ENCODE measurements at regions not wholly inside any gene's neighbourhood (a gene's known extent, or its start where the extent isn't known, plus 50 kb on each side); places are given as distances from the start of the nearest gene placed in this dataset.

DNA sequence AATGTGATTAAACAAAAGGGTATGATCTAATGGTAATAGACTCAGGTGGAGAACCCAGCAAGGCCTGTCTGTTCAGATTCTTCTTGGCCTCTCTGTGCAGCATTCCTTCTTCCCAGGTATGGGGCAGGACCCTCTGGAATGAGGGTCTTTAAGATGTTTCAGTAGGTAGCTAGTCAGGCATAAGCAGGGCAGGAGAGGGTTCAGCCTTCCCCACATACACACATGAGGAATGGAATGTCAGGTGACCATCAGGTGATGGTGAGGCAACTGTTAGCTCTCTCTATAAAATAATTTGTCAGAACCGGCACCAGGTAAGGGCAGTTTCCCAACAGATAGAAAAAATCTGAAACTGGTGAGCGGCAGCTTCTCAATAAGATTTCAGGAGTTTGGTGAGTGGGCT lies 222.3 kb upstream of the PHYHIPL start:
- intact Hi-C loops (cut with DNase I), result loop anchor here (5.0 to 10.0 kb wide), 3 partner anchors 169 to 668 kb away; no protein-coding TSS in a partner anchor
- peaks cover 0 to 51% (median 29%) of the 10 kb centered on the region in 4 donors for H3K4me1 ChIP-seq
- WGBS, result 93% methylated on average over 2 of the region's 2 CpGs

DNA sequence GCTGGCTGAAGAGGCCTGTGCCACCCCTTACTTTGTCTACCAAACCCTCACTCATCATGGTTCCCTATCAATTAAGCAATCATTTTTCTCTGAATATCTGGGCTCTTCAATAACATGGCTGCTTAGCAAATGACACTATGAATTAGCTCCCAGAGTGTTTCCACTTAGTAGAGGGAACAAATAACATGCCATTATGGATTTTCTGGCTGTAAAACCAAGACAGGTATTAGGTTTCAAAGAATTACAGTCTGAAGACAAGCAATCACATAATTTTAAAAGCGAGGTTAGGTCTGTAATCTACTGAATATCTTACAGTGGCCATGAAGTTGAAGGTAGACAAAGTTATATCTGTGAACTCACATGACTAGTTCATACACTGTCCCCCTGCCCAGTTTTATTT lies 220.8 kb upstream of the PHYHIPL start:
- intact Hi-C loops (cut with DNase I), result loop anchor here (5.0 to 10.0 kb wide), 2 partner anchors 171 to 227 kb away; no protein-coding TSS in a partner anchor
- Histone ChIP-seq H3K27ac (replicated peaks in 1 of 4) (no peak overlapping the region), H3K9me3 (no peaks in the 10 kb centered on the region), H3K27me3 (no peaks in the 10 kb centered on the region), H3K36me3 (no peaks in the 10 kb centered on the region), H3K4me3 (no peak overlapping the region), H3K4me1 (peaks cover 0 to 55% (median 37%) of the 10 kb centered on the region in 4 donors)
- 100% methylated on average over 1 of the region's 1 CpG for WGBS
- no peak for DNase-seq (ENCODE audit: extremely low spot score)
- TF ChIP-seq POLR2AphosphoS5 (IDR thresholded peaks at IDR 0.05) (no peak), EP300 (IDR thresholded peaks at IDR 0.05) (no peak), POLR2A (IDR thresholded peaks at IDR 0.05; ENCODE audit: low read depth) (no peak)
- TF ChIP-seq, protein P1, sequence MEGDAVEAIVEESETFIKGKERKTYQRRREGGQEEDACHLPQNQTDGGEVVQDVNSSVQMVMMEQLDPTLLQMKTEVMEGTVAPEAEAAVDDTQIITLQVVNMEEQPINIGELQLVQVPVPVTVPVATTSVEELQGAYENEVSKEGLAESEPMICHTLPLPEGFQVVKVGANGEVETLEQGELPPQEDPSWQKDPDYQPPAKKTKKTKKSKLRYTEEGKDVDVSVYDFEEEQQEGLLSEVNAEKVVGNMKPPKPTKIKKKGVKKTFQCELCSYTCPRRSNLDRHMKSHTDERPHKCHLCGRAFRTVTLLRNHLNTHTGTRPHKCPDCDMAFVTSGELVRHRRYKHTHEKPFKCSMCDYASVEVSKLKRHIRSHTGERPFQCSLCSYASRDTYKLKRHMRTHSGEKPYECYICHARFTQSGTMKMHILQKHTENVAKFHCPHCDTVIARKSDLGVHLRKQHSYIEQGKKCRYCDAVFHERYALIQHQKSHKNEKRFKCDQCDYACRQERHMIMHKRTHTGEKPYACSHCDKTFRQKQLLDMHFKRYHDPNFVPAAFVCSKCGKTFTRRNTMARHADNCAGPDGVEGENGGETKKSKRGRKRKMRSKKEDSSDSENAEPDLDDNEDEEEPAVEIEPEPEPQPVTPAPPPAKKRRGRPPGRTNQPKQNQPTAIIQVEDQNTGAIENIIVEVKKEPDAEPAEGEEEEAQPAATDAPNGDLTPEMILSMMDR (IDR thresholded peaks at IDR 0.05), result no peak

More for the DNA sequence above, 222.3 kb upstream of the PHYHIPL start:
- no peak overlapping the region for H3K4me3 ChIP-seq
- DNase-seq (ENCODE audit: extremely low spot score), result no peak
- no peaks in the 10 kb centered on the region for H3K9me3 ChIP-seq
- H3K27ac ChIP-seq (replicated peaks in 1 of 4), result no peak overlapping the region
- TF ChIP-seq, protein P1 (IDR thresholded peaks at IDR 0.05), result no peak
- TF ChIP-seq POLR2AphosphoS5 (IDR thresholded peaks at IDR 0.05) (no peak), EP300 (IDR thresholded peaks at IDR 0.05) (no peak), POLR2A (IDR thresholded peaks at IDR 0.05; ENCODE audit: low read depth) (no peak)
- H3K27me3 ChIP-seq, result no peaks in the 10 kb centered on the region
- no peaks in the 10 kb centered on the region for H3K36me3 ChIP-seq

DNA sequence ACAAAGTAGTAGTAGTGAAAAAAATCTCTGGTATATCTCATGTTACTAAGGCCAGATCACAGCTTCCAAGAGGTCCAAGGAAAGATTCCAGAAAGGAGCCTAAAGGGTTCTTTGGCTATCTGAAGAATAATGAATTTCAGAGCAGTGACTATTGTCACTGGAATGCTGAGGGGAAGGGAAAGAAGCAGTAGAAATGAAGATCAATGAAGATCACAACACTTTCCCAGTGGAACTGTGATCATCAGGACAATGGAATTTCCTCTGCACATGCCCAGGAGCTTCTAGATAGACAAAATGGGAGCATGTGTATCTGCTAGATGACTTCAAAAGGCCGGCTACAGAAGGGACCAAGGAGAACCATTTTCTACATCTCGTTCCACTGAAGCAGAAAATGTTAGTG lies 219.5 kb upstream of the PHYHIPL start:
- intact Hi-C loops (cut with DNase I), result loop anchor here (5.0 to 10.0 kb wide), 2 partner anchors 172 to 225 kb away; no protein-coding TSS in a partner anchor
- Histone ChIP-seq H3K27me3 (no peaks in the 10 kb centered on the region), H3K9me3 (no peaks in the 10 kb centered on the region), H3K4me3 (no peak overlapping the region), H3K36me3 (no peaks in the 10 kb centered on the region), H3K4me1 (peaks cover 0 to 42% (median 26%) of the 10 kb centered on the region in 4 donors), H3K27ac (replicated peaks in 1 of 4) (no peak overlapping the region)
- WGBS, result 97% methylated on average over 2 of the region's 2 CpGs
- no peak for DNase-seq (ENCODE audit: extremely low spot score)
- TF ChIP-seq POLR2AphosphoS5 (IDR thresholded peaks at IDR 0.05), result no peak
- TF ChIP-seq, protein P1 (IDR thresholded peaks at IDR 0.05), result no peak
- no peak for TF ChIP-seq EP300 (IDR thresholded peaks at IDR 0.05)
- TF ChIP-seq POLR2A (IDR thresholded peaks at IDR 0.05; ENCODE audit: low read depth), result no peak

DNA sequence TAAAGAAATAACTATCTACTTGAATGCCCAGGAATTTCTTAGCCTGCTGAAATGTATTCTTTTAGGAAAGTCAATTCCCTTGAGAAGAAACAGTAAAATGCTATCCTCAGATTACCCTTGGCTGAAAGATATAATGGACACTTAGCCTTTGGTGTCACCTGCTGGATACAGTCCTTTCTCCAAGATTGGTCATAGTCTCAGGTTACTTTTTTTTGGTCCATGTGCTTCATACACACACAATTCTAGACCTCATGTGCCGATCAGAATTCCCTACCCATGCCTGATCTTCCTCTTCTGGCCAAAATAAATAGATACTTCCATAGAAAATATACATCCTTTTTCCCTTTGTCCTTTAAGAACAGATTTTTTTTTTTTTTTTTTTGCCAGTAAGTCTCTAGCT lies 218.9 kb upstream of the PHYHIPL start:
- H3K4me1 ChIP-seq, result peaks cover 0 to 36% (median 20%) of the 10 kb centered on the region in 4 donors
- whole genome bisulfite sequencing, result 81% methylated on average over 1 of the region's 1 CpG
- intact Hi-C loops (cut with DNase I), result loop anchor here (5.0 to 10.0 kb wide), 2 partner anchors 173 to 225 kb away; no protein-coding TSS in a partner anchor
- H3K27me3 ChIP-seq, result no peaks in the 10 kb centered on the region
- H3K27ac ChIP-seq (replicated peaks in 1 of 4), result no peak overlapping the region
- DNase-seq (ENCODE audit: extremely low spot score), result no peak
- H3K9me3 ChIP-seq, result no peaks in the 10 kb centered on the region
- no peak for TF ChIP-seq POLR2AphosphoS5 (IDR thresholded peaks at IDR 0.05)
- TF ChIP-seq POLR2A (IDR thresholded peaks at IDR 0.05; ENCODE audit: low read depth), result no peak
- TF ChIP-seq, protein P1 (IDR thresholded peaks at IDR 0.05), result no peak
- TF ChIP-seq EP300 (IDR thresholded peaks at IDR 0.05), result no peak
- H3K4me3 ChIP-seq, result no peak overlapping the region
- no peaks in the 10 kb centered on the region for H3K36me3 ChIP-seq

DNA sequence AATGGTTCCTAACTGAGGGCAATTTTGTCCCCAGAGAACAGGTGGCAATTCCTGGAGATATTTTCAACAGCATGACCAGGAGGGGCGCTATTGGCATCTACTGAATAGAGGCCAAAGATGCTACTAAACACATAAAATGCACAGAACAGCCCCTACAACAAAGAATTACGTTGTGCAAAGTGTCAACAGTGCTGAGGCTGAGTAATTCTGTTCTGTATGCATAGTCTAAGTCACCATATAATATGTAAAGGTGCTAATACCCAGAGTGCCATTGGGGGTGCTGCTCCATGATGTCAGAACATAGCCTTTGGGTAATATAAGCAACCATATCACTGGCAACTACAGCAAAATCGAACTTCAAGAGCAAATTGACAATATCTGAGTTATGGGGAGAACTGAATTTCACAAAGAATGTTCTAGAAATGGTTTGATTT lies 213.3 kb upstream of the PHYHIPL start:
- intact Hi-C loops (cut with DNase I), result no loop called here
- Histone ChIP-seq H3K27me3 (peaks cover 0 to 5% (median 0%) of the 10 kb centered on the region in 4 donors), H3K9me3 (no peaks in the 10 kb centered on the region), H3K4me3 (no peak overlapping the region), H3K36me3 (no peaks in the 10 kb centered on the region), H3K27ac (replicated peaks in 1 of 4) (no peak overlapping the region), H3K4me1 (peaks cover 0 to 19% (median 12%) of the 10 kb centered on the region in 4 donors)
- no peak for DNase-seq (ENCODE audit: extremely low spot score)
- WGBS, result 64% methylated on average over 3 of the region's 3 CpGs
- no peak for TF ChIP-seq EP300 (IDR thresholded peaks at IDR 0.05)
- TF ChIP-seq POLR2A (IDR thresholded peaks at IDR 0.05; ENCODE audit: low read depth), result no peak
- no peak for TF ChIP-seq POLR2AphosphoS5 (IDR thresholded peaks at IDR 0.05)
- TF ChIP-seq, protein P1 (IDR thresholded peaks at IDR 0.05), result no peak

All from esophagus muscularis mucosa (tissue), 4 donors.